Endothelial cell of umbilical vein (primary cell): ENCODE measurements at regions not wholly inside any gene's neighbourhood (a gene's known extent, or its start where the extent isn't known, plus 50 kb on each side); places are given as distances from the start of the nearest gene placed in this dataset.

Experiments
- BruUV-seq: library from RNA; stranded (reverse); fragments of 400-500 nt; replicated peaks from 2 replicates; lab custom pipeline; 2021; lab: Mats Ljungman, UMichigan
- CTCF ChIA-PET: fragments of 300-600, 350-600 bp; sonication (Branson Sonifier 250); formaldehyde crosslinking; loops from one replicate; lab custom pipeline; 2021; ENCODE audit warnings: antibody characterized with exemption, inconsistent platforms; lab: Charles Lee
- POLR2A ChIA-PET: fragments of 300-600, 350-600 bp; sonication (Branson Sonifier 250); formaldehyde crosslinking; loops from one replicate; lab custom pipeline; 2021; ENCODE audit warnings: antibody characterized with exemption, inconsistent platforms; lab: Charles Lee
- DNase-seq: peaks from one replicate; pipeline ENCODE4 v3.0.0-alpha.2; 2011; ENCODE audit warnings: low read depth, low spot score
- FAIRE-seq: peaks from 2 replicates; lab custom pipeline; 2011; peaks lifted over from hg19 to GRCh38; lab: Jason Lieb, UNC
- H2AFZ ChIP-seq: 2 replicates; pipeline ENCODE4 v1.6.0; 2012; ENCODE audit warnings: low read depth, low read length, control low read depth, inconsistent platforms
- H3K27ac ChIP-seq: 2 replicates; pipeline ENCODE4 v1.5.1; 2011; ENCODE audit warnings: low read depth, mild to moderate bottlenecking, control low read depth, low read length, moderate library complexity; ENCODE audit not compliant: insufficient read depth
- H3K27me3 ChIP-seq, 2 experiments: 2 replicates each; pipeline versions ENCODE4 v1.6.0 to v1.6.1; 2011; ENCODE audit warnings: low read length in 2 of 2, mixed read lengths in 1 of 2; ENCODE audit not compliant: control insufficient read depth in 2 of 2, insufficient read depth in 2 of 2
- H3K36me3 ChIP-seq, 2 experiments: 2 replicates in 1 of 2; 3 replicates in 1 of 2; pipeline ENCODE4 v1.5.1; 2011; ENCODE audit warnings: low read length in 2 of 2, mild to moderate bottlenecking in 1 of 2, moderate library complexity in 1 of 2; ENCODE audit not compliant: control insufficient read depth in 2 of 2, insufficient read depth in 2 of 2; ENCODE audit errors: extremely low read depth in 1 of 2
- H3K4me1 ChIP-seq: 3 replicates; pipeline ENCODE4 v1.5.1; 2011; ENCODE audit warnings: mild to moderate bottlenecking, low read length; ENCODE audit not compliant: control insufficient read depth, insufficient read depth; ENCODE audit errors: extremely low read depth
- H3K4me2 ChIP-seq: 2 replicates; pipeline ENCODE4 v1.6.1; 2011; ENCODE audit warnings: low read length, control low read depth, mixed read lengths; ENCODE audit not compliant: insufficient read depth
- H3K4me3 ChIP-seq, 3 experiments: fragments of 200-600 bp in 1 of 3; sonication (generic), shearing (Covaris generic) in 1 of 3; replicated peaks in 1 of 3; 2 replicates each; pipeline ENCODE4 v1.5.1; 2011 to 2016; ENCODE audit warnings: control low read depth in 3 of 3, low read length in 3 of 3, mild to moderate bottlenecking in 2 of 3, inconsistent platforms in 1 of 3, low read depth in 1 of 3, moderate library complexity in 1 of 3; ENCODE audit not compliant: insufficient read depth in 1 of 3
- H3K79me2 ChIP-seq: 2 replicates; pipeline ENCODE4 v1.6.0; 2012; ENCODE audit warnings: low read length, inconsistent platforms; ENCODE audit not compliant: control insufficient read depth, insufficient read depth
- H3K9ac ChIP-seq: replicated peaks from 2 replicates; pipeline ENCODE3; 2011; ENCODE audit warnings: low read length, control low read depth; ENCODE audit not compliant: insufficient read depth; ENCODE audit errors: extremely low read depth
- H3K9me1 ChIP-seq: replicated peaks from 3 replicates; pipeline ENCODE4 v1.6.0; 2011; ENCODE audit warnings: mild to moderate bottlenecking, low read length; ENCODE audit not compliant: control insufficient read depth, insufficient read depth; ENCODE audit errors: extremely low read depth
- H3K9me3 ChIP-seq: replicated peaks from 2 replicates; pipeline ENCODE4 v1.5.1; 2012; ENCODE audit warnings: low read length, inconsistent platforms; ENCODE audit not compliant: control insufficient read depth, insufficient read depth
- H4K20me1 ChIP-seq: replicated peaks from 2 replicates; pipeline ENCODE3; 2011; ENCODE audit warnings: mild to moderate bottlenecking, low read length; ENCODE audit not compliant: control insufficient read depth, insufficient read depth; ENCODE audit errors: extremely low read depth
- EZH2 ChIP-seq: IDR thresholded peaks from 2 replicates; pipeline ENCODE4 v1.6.1; 2012; ENCODE audit warnings: borderline replicate concordance, low read depth, mild to moderate bottlenecking, moderate library complexity, low read length, inconsistent platforms; ENCODE audit not compliant: severe bottlenecking
- FOS ChIP-seq: IDR thresholded peaks from 2 replicates; pipeline ENCODE4 v1.6.1; 2011; ENCODE audit warnings: mild to moderate bottlenecking, low read length, moderate library complexity, borderline replicate concordance; ENCODE audit not compliant: insufficient read depth
- GATA2 ChIP-seq: IDR thresholded peaks from 2 replicates; pipeline ENCODE4 v1.7.0; 2011; ENCODE audit warnings: low read depth, mild to moderate bottlenecking, moderate library complexity, mixed read lengths, low read length; ENCODE audit not compliant: insufficient read length, insufficient read depth
- JUN ChIP-seq: IDR thresholded peaks from 2 replicates; pipeline ENCODE4 v1.6.1; 2011; ENCODE audit warnings: borderline replicate concordance, low read depth; ENCODE audit not compliant: insufficient read length, insufficient read depth
- MYC ChIP-seq: IDR thresholded peaks from one replicate; pipeline ENCODE4 v1.6.1; 2011; ENCODE audit warnings: mild to moderate bottlenecking, low read depth, low read length
- POLR2A ChIP-seq: IDR thresholded peaks from 2 replicates; pipeline ENCODE4 v1.6.1; 2012; ENCODE audit warnings: low read depth, mild to moderate bottlenecking, control low read depth, low read length
- POLR2AphosphoS5 ChIP-seq: IDR thresholded peaks from 2 replicates; pipeline ENCODE4 v1.6.1; 2012; ENCODE audit warnings: low read depth, mild to moderate bottlenecking, control low read depth, low read length, moderate library complexity; ENCODE audit not compliant: insufficient read depth
- dilution Hi-C: fragments of 300-500 bp; cut with MboI; formaldehyde crosslinking; loops from one replicate; pipeline ENCODE4 v1.15.0; 2019; ENCODE audit warnings: low sequenced_read_pairs; ENCODE audit not compliant: extremely low pct_ligation_motif_present
- intact Hi-C: fragments of 100-400 bp; cut with micrococcal nuclease; formaldehyde crosslinking; loops from one replicate; pipeline ENCODE4 v1.10.0; 2022
- TF ChIP-seq, protein P1 (sequence below): IDR thresholded peaks from 2 replicates; pipeline ENCODE4 v1.6.1; 2011; ENCODE audit not compliant: insufficient read depth, insufficient read length
- TF ChIP-seq, protein P2 (sequence below), 2 donors: IDR thresholded peaks; 1 replicate in 1 of 2; 2 replicates in 1 of 2; pipeline ENCODE4 v1.5.1; 2011; ENCODE audit warnings: low read length in 2 of 2, mild to moderate bottlenecking in 2 of 2, moderate library complexity in 2 of 2, control low read depth in 1 of 2, inconsistent platforms in 1 of 2, low read depth in 1 of 2; ENCODE audit not compliant: insufficient read depth in 1 of 2; ENCODE audit errors: extremely low read depth in 1 of 2

DNA sequence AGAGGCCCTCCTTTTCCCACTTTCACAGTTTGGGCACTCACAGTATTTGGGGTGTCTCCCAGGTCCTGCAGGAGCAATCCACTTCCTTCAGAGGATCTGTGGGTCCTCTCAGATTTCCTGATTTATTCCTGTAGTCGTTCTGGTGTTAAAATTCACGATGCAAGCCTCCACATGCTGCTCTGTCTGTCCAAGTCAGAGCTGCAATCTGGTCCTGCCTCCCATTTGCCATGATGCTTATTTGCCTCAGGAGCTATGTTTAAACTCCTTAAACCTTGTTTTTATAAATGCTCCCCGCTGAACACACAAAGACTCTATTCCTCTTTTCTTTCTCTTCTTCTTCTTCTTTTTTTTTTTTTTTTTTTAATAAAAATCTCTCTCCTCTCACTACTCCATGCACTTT, 558.7 kb upstream of the NECTIN3 start:
- CTCF ChIA-PET: interaction anchor here (1.4 to 1.5 kb wide), 2 partner anchors 30 to 174 kb away, joined by 3 to 4 read pairs; no protein-coding TSS in a partner anchor
- no peak for FAIRE-seq
- H3K27ac ChIP-seq: no peak overlapping the region
- H3K36me3 ChIP-seq: no peaks in the 10 kb centered on the region
- BruUV-seq: no TSS peak
- POLR2A ChIA-PET: no interaction called here
- H3K9ac ChIP-seq: no peak overlapping the region
- H4K20me1 ChIP-seq: no peaks in the 10 kb centered on the region
- no peaks in the 10 kb centered on the region for H3K4me1 ChIP-seq
- no peaks in the 10 kb centered on the region for H3K9me1 ChIP-seq
- no peak for DNase-seq
- no peaks in the 10 kb centered on the region for H3K9me3 ChIP-seq
- dilution Hi-C loops (no loop called here), intact Hi-C loops (no loop called here)
- H3K27me3 ChIP-seq: no peaks in the 10 kb centered on the region
- H3K79me2 ChIP-seq: no peaks in the 10 kb centered on the region
- H2AFZ ChIP-seq: no peak overlapping the region
- H3K4me3 ChIP-seq: no peak overlapping the region
- H3K4me2 ChIP-seq: no peak overlapping the region
- TF ChIP-seq EZH2 (no peak), POLR2A (no peak), MYC (no peak), FOS (no peak), POLR2AphosphoS5 (no peak), JUN (no peak), GATA2 (no peak)
- TF ChIP-seq, protein P1, sequence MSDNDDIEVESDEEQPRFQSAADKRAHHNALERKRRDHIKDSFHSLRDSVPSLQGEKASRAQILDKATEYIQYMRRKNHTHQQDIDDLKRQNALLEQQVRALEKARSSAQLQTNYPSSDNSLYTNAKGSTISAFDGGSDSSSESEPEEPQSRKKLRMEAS: no peak
- TF ChIP-seq, protein P2, sequence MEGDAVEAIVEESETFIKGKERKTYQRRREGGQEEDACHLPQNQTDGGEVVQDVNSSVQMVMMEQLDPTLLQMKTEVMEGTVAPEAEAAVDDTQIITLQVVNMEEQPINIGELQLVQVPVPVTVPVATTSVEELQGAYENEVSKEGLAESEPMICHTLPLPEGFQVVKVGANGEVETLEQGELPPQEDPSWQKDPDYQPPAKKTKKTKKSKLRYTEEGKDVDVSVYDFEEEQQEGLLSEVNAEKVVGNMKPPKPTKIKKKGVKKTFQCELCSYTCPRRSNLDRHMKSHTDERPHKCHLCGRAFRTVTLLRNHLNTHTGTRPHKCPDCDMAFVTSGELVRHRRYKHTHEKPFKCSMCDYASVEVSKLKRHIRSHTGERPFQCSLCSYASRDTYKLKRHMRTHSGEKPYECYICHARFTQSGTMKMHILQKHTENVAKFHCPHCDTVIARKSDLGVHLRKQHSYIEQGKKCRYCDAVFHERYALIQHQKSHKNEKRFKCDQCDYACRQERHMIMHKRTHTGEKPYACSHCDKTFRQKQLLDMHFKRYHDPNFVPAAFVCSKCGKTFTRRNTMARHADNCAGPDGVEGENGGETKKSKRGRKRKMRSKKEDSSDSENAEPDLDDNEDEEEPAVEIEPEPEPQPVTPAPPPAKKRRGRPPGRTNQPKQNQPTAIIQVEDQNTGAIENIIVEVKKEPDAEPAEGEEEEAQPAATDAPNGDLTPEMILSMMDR (IDR thresholded peaks at IDR 0.05; ENCODE audit: extremely low read depth in 1 of 2, insufficient read depth in 1 of 2, low read depth in 1 of 2, low read length in 2 of 2): no peak
